Activated CD4-positive, alpha-beta T cell treated with anti-CD3 and anti-CD28 coated beads for 36 hours (primary cell): ENCODE measurements at regions not wholly inside any gene's neighbourhood (a gene's known extent, or its start where the extent isn't known, plus 50 kb on each side); places are given as distances from the start of the nearest gene placed in this dataset.

Source experiments
- ATAC-seq: fragments of 200-7000 bp; cut with Tn5 transposase; one replicate; pipeline ENCODE4 v1.10.0; 2021; ENCODE audit warnings: mild to moderate bottlenecking, moderate library complexity
- CTCF ChIA-PET: fragments of 350-600 bp; sonication (Branson Sonifier 250); formaldehyde crosslinking; loops from one replicate; lab custom pipeline; 2021; ENCODE audit warnings: antibody characterized with exemption; lab: Charles Lee
- POLR2A ChIA-PET: fragments of 350-600 bp; sonication (Branson Sonifier 250); formaldehyde crosslinking; loops from one replicate; lab custom pipeline; 2021; ENCODE audit warnings: antibody characterized with exemption, inconsistent platforms; lab: Charles Lee
- DNase-seq: peaks from one replicate; pipeline ENCODE4 v3.0.0-alpha.2; 2020
- H3K27ac Mint-ChIP-seq: one replicate; pipeline ENCODE4 v1.8.0; 2021; ENCODE audit warnings: mixed read lengths
- H3K27me3 Mint-ChIP-seq: one replicate; pipeline ENCODE4 v1.8.0; 2021; ENCODE audit warnings: mixed read lengths
- H3K36me3 Mint-ChIP-seq: one replicate; pipeline ENCODE4 v1.8.0; 2021; ENCODE audit warnings: low read depth, mixed read lengths
- H3K4me1 Mint-ChIP-seq: one replicate; pipeline ENCODE4 v1.8.0; 2021; ENCODE audit warnings: mixed read lengths
- H3K4me3 Mint-ChIP-seq: one replicate; pipeline ENCODE4 v1.8.0; 2021; ENCODE audit warnings: mild to moderate bottlenecking, moderate library complexity, mixed read lengths
- H3K9me3 Mint-ChIP-seq: one replicate; pipeline ENCODE4 v1.8.0; 2021; ENCODE audit warnings: low read depth, mixed read lengths
- intact Hi-C, 2 experiments: fragments of 100-400 bp; cut with DNase I in 1 of 2; cut with micrococcal nuclease in 1 of 2; formaldehyde crosslinking; loops; one replicate each; pipeline versions ENCODE4 v1.14.2 to v1.15.1; 2022 to 2024; cut with DNase I, micrococcal nuclease

- H3K27me3 Mint-ChIP-seq = peaks cover 12% of the 10 kb centered on the region
- ChIA-PET CTCF (no interaction called here), POLR2A (no interaction called here)
- intact Hi-C loops = no loop called here
- H3K9me3 Mint-ChIP-seq = no peaks in the 10 kb centered on the region
- ATAC-seq (no peak), DNase-seq (no peak)
- no peaks in the 10 kb centered on the region for H3K36me3 Mint-ChIP-seq
- no peak overlapping the region for H3K4me3 Mint-ChIP-seq
- no peak overlapping the region for H3K27ac Mint-ChIP-seq
- no peaks in the 10 kb centered on the region for H3K4me1 Mint-ChIP-seq
Measured at GRCh38 chr6:40923326-40923725, 115.7 kb downstream of the UNC5CL start.

GRCh38 chr6:40922281-40922680, 116.7 kb downstream of the UNC5CL start:
- intact Hi-C loops = no loop called here
- no peaks in the 10 kb centered on the region for H3K36me3 Mint-ChIP-seq
- POLR2A ChIA-PET = interaction anchor here (0.5 kb wide), 1 partner anchor 475 kb away, joined by 3 read pairs; no protein-coding TSS in a partner anchor

GRCh38 chr6:40918040-40918651, 120.9 kb downstream of the UNC5CL start:
- Mint-ChIP-seq H3K4me1 (no peaks in the 10 kb centered on the region), H3K36me3 (no peaks in the 10 kb centered on the region), H3K27me3 (peaks cover 10% of the 10 kb centered on the region), H3K9me3 (no peaks in the 10 kb centered on the region), H3K27ac (no peak overlapping the region), H3K4me3 (no peak overlapping the region)
- no peak for DNase-seq
- POLR2A ChIA-PET = no interaction called here
- CTCF ChIA-PET = no interaction called here
- intact Hi-C loops = no loop called here
- no peak for ATAC-seq

More at GRCh38 chr6:40922281-40922680, 116.7 kb downstream of the UNC5CL start:
- Mint-ChIP-seq H3K4me3 (no peak overlapping the region), H3K27ac (no peak overlapping the region), H3K4me1 (no peaks in the 10 kb centered on the region), H3K9me3 (no peaks in the 10 kb centered on the region), H3K27me3 (peaks cover 12% of the 10 kb centered on the region)
- DNase-seq = no peak
- CTCF ChIA-PET = interaction anchor here (1.1 kb wide), 1 partner anchor 10 kb away, joined by 4 read pairs; no protein-coding TSS in a partner anchor
- no peak for ATAC-seq

- CTCF ChIA-PET = no interaction called here
- Mint-ChIP-seq H3K27ac (no peak overlapping the region), H3K4me3 (no peak overlapping the region), H3K4me1 (no peaks in the 10 kb centered on the region), H3K36me3 (no peaks in the 10 kb centered on the region), H3K9me3 (no peaks in the 10 kb centered on the region), H3K27me3 (peaks cover 10% of the 10 kb centered on the region)
- POLR2A ChIA-PET = no interaction called here
- intact Hi-C loops = no loop called here
- ATAC-seq (no peak), DNase-seq (no peak)
Measured at GRCh38 chr6:40917603-40918002, 121.4 kb downstream of the UNC5CL start.

- Mint-ChIP-seq H3K4me3 (no peak overlapping the region), H3K27ac (no peak overlapping the region), H3K27me3 (peaks cover 12% of the 10 kb centered on the region), H3K9me3 (no peaks in the 10 kb centered on the region), H3K36me3 (no peaks in the 10 kb centered on the region), H3K4me1 (no peaks in the 10 kb centered on the region)
- POLR2A ChIA-PET = no interaction called here
- ATAC-seq = no peak
- CTCF ChIA-PET = no interaction called here
- intact Hi-C loops = no loop called here
- DNase-seq = no peak
Measured at GRCh38 chr6:40916845-40917244, 122.2 kb downstream of the UNC5CL start.

- Mint-ChIP-seq H3K4me1 (peaks cover 7% of the 10 kb centered on the region), H3K4me3 (no peak overlapping the region), H3K27me3 (peaks cover 12% of the 10 kb centered on the region), H3K27ac (no peak overlapping the region), H3K36me3 (no peaks in the 10 kb centered on the region), H3K9me3 (no peaks in the 10 kb centered on the region)
- ChIA-PET CTCF (no interaction called here), POLR2A (no interaction called here)
- intact Hi-C loops = no loop called here
- ATAC-seq (no peak), DNase-seq (no peak)
Measured at GRCh38 chr6:40915165-40915564, 123.9 kb downstream of the UNC5CL start.

- intact Hi-C loops = loop anchor here in 1 of 2 experiments (5.0 kb wide), 1 partner anchor 113 kb away; no protein-coding TSS in a partner anchor
- Mint-ChIP-seq H3K27me3 (peaks cover 9% of the 10 kb centered on the region), H3K4me1 (peaks cover 7% of the 10 kb centered on the region), H3K4me3 (no peak overlapping the region), H3K36me3 (no peaks in the 10 kb centered on the region), H3K27ac (no peak overlapping the region), H3K9me3 (no peaks in the 10 kb centered on the region)
- ATAC-seq = no peak
- CTCF ChIA-PET = interaction anchor here (0.6 kb wide), 1 partner anchor 127 kb away, joined by 3 read pairs; no protein-coding TSS in a partner anchor
- POLR2A ChIA-PET = no interaction called here
- DNase-seq = no peak
Measured at GRCh38 chr6:40914005-40914404, 125.0 kb downstream of the UNC5CL start.

GRCh38 chr6:40912158-40912946, 126.7 kb downstream of the UNC5CL start:
- peaks cover 11% of the 10 kb centered on the region for H3K27me3 Mint-ChIP-seq
- H3K27ac Mint-ChIP-seq = no peak overlapping the region
- DNase-seq = peak; percentile 64
- peak; percentile 82 for ATAC-seq
- POLR2A ChIA-PET = no interaction called here
- H3K36me3 Mint-ChIP-seq = no peaks in the 10 kb centered on the region
- H3K4me1 Mint-ChIP-seq = peaks cover 7% of the 10 kb centered on the region
- intact Hi-C loops = loop anchor here in 1 of 2 experiments (2.0 to 5.0 kb wide), 2 partner anchors 115 to 584 kb away; no protein-coding TSS in a partner anchor
- no peak overlapping the region for H3K4me3 Mint-ChIP-seq
- CTCF ChIA-PET = interaction anchor here (0.6 to 1.2 kb wide), 8 partner anchors 10 to 689 kb away, joined by 3 to 7 read pairs (median 4); partner anchors contain the start of gene LRFN2
- H3K9me3 Mint-ChIP-seq = no peaks in the 10 kb centered on the region

GRCh38 chr6:40910260-40910893, 128.6 kb downstream of the UNC5CL start:
- intact Hi-C loops = loop anchor here in 1 of 2 experiments (1.0 to 5.0 kb wide), 2 partner anchors 33 to 117 kb away; no protein-coding TSS in a partner anchor
- Mint-ChIP-seq H3K4me1 (peaks cover 7% of the 10 kb centered on the region), H3K27ac (no peak overlapping the region), H3K36me3 (no peaks in the 10 kb centered on the region), H3K27me3 (peaks cover 8% of the 10 kb centered on the region), H3K4me3 (no peak overlapping the region), H3K9me3 (no peaks in the 10 kb centered on the region)
- POLR2A ChIA-PET = interaction anchor here (0.7 kb wide), 1 partner anchor 143 kb away, joined by 4 read pairs; the partner anchor contains the start of gene APOBEC2
- CTCF ChIA-PET = interaction anchor here (0.6 to 0.7 kb wide), 2 partner anchors 61 to 565 kb away, joined by 3 read pairs; no protein-coding TSS in a partner anchor
- DNase-seq (no peak), ATAC-seq (peak; percentile 79)

GRCh38 chr6:40909811-40910210, 129.2 kb downstream of the UNC5CL start:
- ATAC-seq (no peak), DNase-seq (no peak)
- no peaks in the 10 kb centered on the region for H3K36me3 Mint-ChIP-seq
- CTCF ChIA-PET = no interaction called here
- POLR2A ChIA-PET = interaction anchor here (0.7 kb wide), 1 partner anchor 143 kb away, joined by 4 read pairs; the partner anchor contains the start of gene APOBEC2
- H3K9me3 Mint-ChIP-seq = no peaks in the 10 kb centered on the region
- intact Hi-C loops = loop anchor here in 1 of 2 experiments (1.0 to 5.0 kb wide), 2 partner anchors 33 to 117 kb away; no protein-coding TSS in a partner anchor
- H3K27ac Mint-ChIP-seq = no peak overlapping the region
- H3K4me3 Mint-ChIP-seq = no peak overlapping the region
- peaks cover 10% of the 10 kb centered on the region for H3K27me3 Mint-ChIP-seq
- H3K4me1 Mint-ChIP-seq = peaks cover 7% of the 10 kb centered on the region

- CTCF ChIA-PET = no interaction called here
- POLR2A ChIA-PET = interaction anchor here (0.7 kb wide), 1 partner anchor 1932 kb away, joined by 3 read pairs; no protein-coding TSS in a partner anchor
- Mint-ChIP-seq H3K4me3 (no peak overlapping the region), H3K27me3 (peaks cover 7% of the 10 kb centered on the region), H3K36me3 (no peaks in the 10 kb centered on the region), H3K27ac (no peak overlapping the region), H3K9me3 (no peaks in the 10 kb centered on the region), H3K4me1 (peaks cover 7% of the 10 kb centered on the region)
- DNase-seq = no peak
- no peak for ATAC-seq
- intact Hi-C loops = no loop called here
Measured at GRCh38 chr6:40907198-40907701, 131.8 kb downstream of the UNC5CL start.
